GM23338 (cell line): ENCODE measurements at regions not wholly inside any gene's neighbourhood (a gene's known extent, or its start where the extent isn't known, plus 50 kb on each side); places are given as distances from the start of the nearest gene placed in this dataset.

Experiments
- ATAC-seq: fragments of 200-7000 bp; cut with Tn5 transposase; 3 replicates; pipeline ENCODE4 v1.9.1; 2020
- DNase-seq: peaks from one replicate; pipeline ENCODE4 v3.0.0-alpha.2; 2015; ENCODE audit warnings: low spot score
- H2AFZ ChIP-seq: fragments of 200-600 bp; sonication (generic); 2 replicates; pipeline ENCODE4 v1.8.0; 2016; ENCODE audit warnings: antibody characterized with exemption, mild to moderate bottlenecking, moderate library complexity
- H3F3A ChIP-seq: fragments of 200-600 bp; sonication (generic); replicated peaks from 2 replicates; pipeline ENCODE4 v1.8.0; 2017; ENCODE audit warnings: antibody characterized with exemption, mixed run types, low read depth
- H3K27ac ChIP-seq: fragments of 200-600 bp; sonication (generic); 2 replicates; pipeline ENCODE4 v1.6.1; 2016; ENCODE audit warnings: low read depth
- H3K27me3 ChIP-seq: fragments of 200-600 bp; sonication (generic); 2 replicates; pipeline ENCODE4 v1.8.0; 2016; ENCODE audit warnings: mild to moderate bottlenecking, mixed run types, moderate library complexity; ENCODE audit not compliant: insufficient read depth
- H3K36me3 ChIP-seq: fragments of 200-600 bp; sonication (generic); 2 replicates; pipeline ENCODE4 v1.8.0; 2016; ENCODE audit warnings: mild to moderate bottlenecking; ENCODE audit not compliant: insufficient read depth
- H3K4me1 ChIP-seq: fragments of 200-600 bp; sonication (generic); 2 replicates; pipeline ENCODE4 v1.8.0; 2016; ENCODE audit warnings: mild to moderate bottlenecking, moderate library complexity; ENCODE audit not compliant: insufficient read depth
- H3K4me2 ChIP-seq: fragments of 200-600 bp; sonication (generic); 2 replicates; pipeline ENCODE4 v1.7.1; 2017; ENCODE audit warnings: mixed run types
- H3K4me3 ChIP-seq: fragments of 200-600 bp; sonication (generic); 2 replicates; pipeline ENCODE4 v1.6.1; 2016; ENCODE audit warnings: mixed run types
- H3K79me2 ChIP-seq: fragments of 200-600 bp; sonication (generic); replicated peaks from 2 replicates; pipeline ENCODE4 v1.8.0; 2017; ENCODE audit warnings: mild to moderate bottlenecking; ENCODE audit not compliant: insufficient read depth
- H3K9me2 ChIP-seq: fragments of 200-600 bp; sonication (generic); 2 replicates; pipeline ENCODE4 v1.8.0; 2017; ENCODE audit not compliant: insufficient read depth
- H4K20me1 ChIP-seq: fragments of 200-600 bp; sonication (generic); replicated peaks from 2 replicates; pipeline ENCODE4 v1.8.0; 2017; ENCODE audit warnings: mild to moderate bottlenecking; ENCODE audit not compliant: insufficient read depth
- H3K27ac Mint-ChIP-seq: 2 replicates; pipeline ENCODE4 v1.8.0; 2020; ENCODE audit warnings: inconsistent platforms, mild to moderate bottlenecking, moderate library complexity, mixed read lengths
- H3K27me3 Mint-ChIP-seq: 3 replicates; pipeline ENCODE4 v1.8.0; 2022; ENCODE audit warnings: low read depth, mild to moderate bottlenecking, moderate library complexity, mixed read lengths, inconsistent platforms; ENCODE audit not compliant: insufficient read depth, poor library complexity
- H3K36me3 Mint-ChIP-seq: 3 replicates; pipeline ENCODE4 v1.8.0; 2021; ENCODE audit warnings: low read depth, mild to moderate bottlenecking, inconsistent platforms, moderate library complexity, mixed read lengths
- H3K4me1 Mint-ChIP-seq: 3 replicates; pipeline ENCODE4 v1.8.0; 2020; ENCODE audit warnings: mild to moderate bottlenecking, inconsistent platforms, mixed read lengths
- H3K4me3 Mint-ChIP-seq: 3 replicates; pipeline ENCODE4 v1.8.0; 2021; ENCODE audit warnings: moderate library complexity, mild to moderate bottlenecking, inconsistent platforms, mixed read lengths
- H3K9me3 Mint-ChIP-seq: 3 replicates; pipeline ENCODE4 v1.8.0; 2020; ENCODE audit warnings: moderate library complexity, mild to moderate bottlenecking, inconsistent platforms, mixed read lengths
- CREB1 ChIP-seq: fragments of 250-450 bp; sonication (Bioruptor Pico); IDR thresholded peaks from 2 replicates; pipeline ENCODE4 v1.5.0; 2020; ENCODE audit warnings: low read depth, mild to moderate bottlenecking, moderate library complexity
- CTCF ChIP-seq, 2 experiments: fragments of 200-600 bp in 1 of 2; sonication (generic) in 1 of 2; conservative IDR thresholded peaks; 2 replicates each; pipeline versions ENCODE4 v1.5.1 to v1.6.1; 2016 to 2017; ENCODE audit warnings: antibody characterized with exemption in 2 of 2, low read depth in 2 of 2, mild to moderate bottlenecking in 2 of 2, moderate library complexity in 1 of 2
- ETS1 ChIP-seq: IDR thresholded peaks from 2 replicates; pipeline ENCODE4 v1.6.1; 2016; ENCODE audit warnings: antibody characterized with exemption
- EZH2 ChIP-seq: fragments of 200-600 bp; sonication (generic); IDR thresholded peaks from one replicate; pipeline ENCODE4 v1.8.0; 2017; ENCODE audit warnings: antibody characterized with exemption, mild to moderate bottlenecking, low read depth; ENCODE audit not compliant: unreplicated experiment
- EZH2phosphoT487 ChIP-seq: fragments of 200-600 bp; sonication (generic); IDR thresholded peaks from one replicate; pipeline ENCODE4 v1.8.1; 2018; ENCODE audit warnings: antibody characterized with exemption; ENCODE audit not compliant: unreplicated experiment
- JUNB ChIP-seq: IDR thresholded peaks from one replicate; pipeline ENCODE4 v1.6.1; 2016; ENCODE audit warnings: antibody characterized with exemption; ENCODE audit not compliant: unreplicated experiment
- NANOG ChIP-seq: IDR thresholded peaks from 2 replicates; pipeline ENCODE4 v1.6.1; 2016; ENCODE audit warnings: antibody characterized with exemption, borderline replicate concordance
- POLR2AphosphoS5 ChIP-seq: IDR thresholded peaks from 2 replicates; pipeline ENCODE4 v1.6.1; 2016; ENCODE audit warnings: antibody characterized with exemption, low read depth
- REST ChIP-seq: IDR thresholded peaks from one replicate; pipeline ENCODE4 v1.6.1; 2018; ENCODE audit warnings: antibody characterized with exemption; ENCODE audit not compliant: unreplicated experiment
- STAT1 ChIP-seq: IDR thresholded peaks from one replicate; pipeline ENCODE4 v1.6.1; 2016; ENCODE audit warnings: antibody characterized with exemption; ENCODE audit not compliant: unreplicated experiment
- ZNF114 ChIP-seq: fragments of 250-450 bp; sonication (Bioruptor Pico); IDR thresholded peaks from 2 replicates; pipeline ENCODE4 v1.5.0; 2020; ENCODE audit warnings: mild to moderate bottlenecking, moderate library complexity
- ZNF331 ChIP-seq: fragments of 250-450 bp; sonication (Bioruptor Pico); IDR thresholded peaks from 2 replicates; pipeline ENCODE4 v1.5.0; 2020; ENCODE audit warnings: low read depth, mild to moderate bottlenecking, moderate library complexity
- ZNF462 ChIP-seq: fragments of 250-450 bp; sonication (Bioruptor Pico); IDR thresholded peaks from 2 replicates; pipeline ENCODE4 v1.5.0; 2020; ENCODE audit warnings: mild to moderate bottlenecking, moderate library complexity

- TF ChIP-seq ZNF114 (no peak), ETS1 (no peak), REST (no peak), NANOG (no peak), CREB1 (CRISPR knock-in tag) (no peak), EZH2phosphoT487 (no peak), JUNB (no peak), EZH2 (no peak), POLR2AphosphoS5 (no peak), CTCF (conservative IDR thresholded peaks at IDR 0.05; ENCODE audit: low read depth in 2 of 2) (no peak)
Observed at GRCh38 chr9:26561928-26562327, 330.7 kb downstream of the CAAP1 start (continued).

- no peak overlapping the region for H3K27ac ChIP-seq
- DNase-seq, result no peak
- H3K4me2 ChIP-seq, result no peak overlapping the region
- no peak overlapping the region for H3K27ac Mint-ChIP-seq
- peaks cover 4% of the 10 kb centered on the region; the same call in 1 of the 3 replicates for H3K9me3 Mint-ChIP-seq
- no peaks in the 10 kb centered on the region for H3K27me3 ChIP-seq
- no peaks in the 10 kb centered on the region for H3K9me2 ChIP-seq
- H3F3A ChIP-seq, result no peaks in the 10 kb centered on the region
- H4K20me1 ChIP-seq, result no peaks in the 10 kb centered on the region
- H3K79me2 ChIP-seq, result no peaks in the 10 kb centered on the region
- H3K4me3 ChIP-seq, result no peak overlapping the region
- H3K4me1 ChIP-seq, result no peaks in the 10 kb centered on the region
- H2AFZ ChIP-seq, result no peak overlapping the region
- no peaks in the 10 kb centered on the region for H3K4me1 Mint-ChIP-seq
- no peaks in the 10 kb centered on the region for H3K36me3 Mint-ChIP-seq
- H3K27me3 Mint-ChIP-seq, result no peaks in the 10 kb centered on the region
- H3K4me3 Mint-ChIP-seq, result no peak overlapping the region
- ATAC-seq, result no peak
- H3K36me3 ChIP-seq, result no peaks in the 10 kb centered on the region
- no peak for TF ChIP-seq ZNF462 (CRISPR knock-in tag)
- TF ChIP-seq STAT1, result no peak
- TF ChIP-seq ZNF331 (CRISPR knock-in tag), result no peak
- TF ChIP-seq ZNF114, result no peak
Observed at GRCh38 chr9:26559506-26559905, 333.1 kb downstream of the CAAP1 start.
